LNCAP (cell line): ENCODE measurements at regions not wholly inside any gene's neighbourhood (a gene's known extent, or its start where the extent isn't known, plus 50 kb on each side); places are given as distances from the start of the nearest gene placed in this dataset.

Source experiments
- TF ChIP-seq, protein P1 (sequence below): fragments of 450-650 bp; IDR thresholded peaks from 2 replicates; pipeline ENCODE4 v1.5.1; 2017; ENCODE audit warnings: mild to moderate bottlenecking

- TF ChIP-seq, protein P1, sequence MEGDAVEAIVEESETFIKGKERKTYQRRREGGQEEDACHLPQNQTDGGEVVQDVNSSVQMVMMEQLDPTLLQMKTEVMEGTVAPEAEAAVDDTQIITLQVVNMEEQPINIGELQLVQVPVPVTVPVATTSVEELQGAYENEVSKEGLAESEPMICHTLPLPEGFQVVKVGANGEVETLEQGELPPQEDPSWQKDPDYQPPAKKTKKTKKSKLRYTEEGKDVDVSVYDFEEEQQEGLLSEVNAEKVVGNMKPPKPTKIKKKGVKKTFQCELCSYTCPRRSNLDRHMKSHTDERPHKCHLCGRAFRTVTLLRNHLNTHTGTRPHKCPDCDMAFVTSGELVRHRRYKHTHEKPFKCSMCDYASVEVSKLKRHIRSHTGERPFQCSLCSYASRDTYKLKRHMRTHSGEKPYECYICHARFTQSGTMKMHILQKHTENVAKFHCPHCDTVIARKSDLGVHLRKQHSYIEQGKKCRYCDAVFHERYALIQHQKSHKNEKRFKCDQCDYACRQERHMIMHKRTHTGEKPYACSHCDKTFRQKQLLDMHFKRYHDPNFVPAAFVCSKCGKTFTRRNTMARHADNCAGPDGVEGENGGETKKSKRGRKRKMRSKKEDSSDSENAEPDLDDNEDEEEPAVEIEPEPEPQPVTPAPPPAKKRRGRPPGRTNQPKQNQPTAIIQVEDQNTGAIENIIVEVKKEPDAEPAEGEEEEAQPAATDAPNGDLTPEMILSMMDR: no peak
Measured at GRCh38 chr6:4316867-4317400, 181.6 kb upstream of the ECI2 start.

GRCh38 chr6:4314201-4314707 is 178.9 kb upstream of the ECI2 start:
- TF ChIP-seq, protein P1: no peak

DNA sequence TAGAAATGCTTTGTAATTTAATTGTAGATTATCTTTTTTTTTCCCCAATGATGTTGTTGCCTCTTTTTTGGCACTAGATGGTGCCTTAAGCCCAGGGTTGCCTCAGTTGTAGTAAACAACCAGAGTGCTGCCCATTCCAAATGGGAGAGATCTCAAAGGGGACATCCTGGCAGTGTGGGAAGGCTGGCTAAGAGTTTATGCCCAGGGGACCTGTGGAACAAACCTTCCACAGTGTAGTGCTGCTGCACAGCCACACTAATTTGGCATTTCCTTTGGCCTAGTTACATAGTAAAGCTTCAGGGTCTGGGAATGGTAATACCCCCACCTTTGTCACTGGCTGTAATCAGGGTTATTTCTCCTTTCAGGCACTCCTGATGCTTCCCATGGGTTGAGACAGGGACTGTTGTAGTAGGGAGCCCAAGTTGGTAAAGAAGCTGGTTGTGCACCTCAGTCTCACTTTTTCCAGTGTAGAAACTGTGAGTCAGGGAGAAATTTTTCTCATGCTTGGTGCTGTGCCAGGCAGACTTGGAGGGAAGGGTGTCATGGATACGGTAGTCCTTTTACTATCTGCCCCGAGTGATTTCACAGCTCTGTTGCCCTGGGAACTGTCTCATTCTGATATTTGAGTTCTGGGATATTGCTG is 177.8 kb upstream of the ECI2 start:
- TF ChIP-seq, protein P1: peak; percentile 42; the same call in 1 of the 2 replicates

- TF ChIP-seq, protein P1: no peak
Measured at GRCh38 chr6:4311976-4312860, 176.8 kb upstream of the ECI2 start.

DNA sequence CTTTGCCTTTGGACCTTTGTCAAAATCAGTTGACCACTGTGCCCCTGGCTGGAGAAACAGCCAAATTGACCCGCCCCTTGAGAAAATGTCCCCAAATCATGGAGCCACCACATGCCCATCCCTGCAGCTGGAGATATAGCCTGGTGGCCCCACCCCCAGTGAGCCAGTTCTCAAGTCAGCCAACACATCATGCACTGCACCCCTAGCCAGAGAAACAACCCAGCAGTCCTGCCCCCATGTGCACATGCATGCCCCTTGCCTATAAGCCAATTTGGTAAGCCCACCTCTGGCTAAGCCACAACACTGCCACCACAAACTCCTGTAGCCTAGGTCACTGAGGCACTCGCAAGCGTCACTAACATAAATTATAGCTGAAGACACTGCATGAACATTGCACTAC is 174.2 kb upstream of the ECI2 start:
- TF ChIP-seq, protein P1: no peak

DNA sequence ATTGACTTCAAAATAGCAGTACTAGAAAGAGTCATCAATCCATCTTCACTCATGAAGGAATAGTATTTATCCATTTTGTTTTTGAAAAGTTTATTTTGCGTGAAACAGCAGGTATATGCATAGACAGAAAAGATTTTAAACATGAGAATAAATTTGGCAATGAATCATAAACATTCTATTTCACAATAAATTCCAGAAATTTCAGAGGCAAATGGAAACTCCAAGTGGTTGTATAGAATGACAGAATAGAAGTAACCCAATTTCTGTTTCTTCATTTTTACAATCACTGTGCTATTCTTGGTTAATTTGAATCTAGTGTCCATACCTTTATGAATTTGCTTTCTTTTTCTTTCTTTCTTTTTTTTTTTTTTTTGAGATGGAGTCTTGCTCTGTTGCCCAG is 173.0 kb upstream of the ECI2 start:
- TF ChIP-seq, protein P1: no peak

DNA sequence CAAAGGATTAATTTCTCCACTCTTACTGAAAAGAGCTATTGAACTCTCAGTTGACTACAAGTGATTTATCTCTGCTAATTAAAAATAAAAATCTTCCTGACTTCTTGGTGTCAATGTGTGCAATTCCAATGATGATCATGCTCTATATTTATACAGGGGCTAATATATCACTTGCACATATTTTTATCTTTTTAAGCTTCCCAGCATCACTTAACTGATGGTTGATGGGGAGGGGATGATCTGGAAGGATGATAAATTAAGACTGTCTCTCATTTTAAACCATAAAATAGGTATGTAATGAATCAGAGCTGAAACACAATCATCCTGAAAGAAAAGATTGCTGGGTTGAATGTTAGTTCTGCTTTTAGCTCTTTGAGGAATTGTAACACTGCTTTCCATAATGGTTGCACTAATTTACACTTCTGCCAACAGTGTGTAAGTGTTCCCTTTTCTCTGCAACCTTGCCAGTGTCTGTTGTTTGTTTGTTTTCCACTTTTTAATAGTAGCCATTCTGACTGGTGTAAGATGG is 169.6 kb upstream of the ECI2 start:
- TF ChIP-seq, protein P1: no peak
